Type B pancreatic cell (in vitro differentiated cells): ENCODE measurements at regions not wholly inside any gene's neighbourhood (a gene's known extent, or its start where the extent isn't known, plus 50 kb on each side); places are given as distances from the start of the nearest gene placed in this dataset.
A peak's percentile ranks its signal among the peaks of the same experiment; 100 is the strongest.

ENCODE experiments used
- DNase-seq: peaks from one replicate; pipeline ENCODE4 v3.0.0; 2021; ENCODE audit warnings: mixed read lengths; ENCODE audit not compliant: unreplicated experiment; ENCODE audit errors: extremely low spot score
- H3K27ac Mint-ChIP-seq: 2 replicates; pipeline ENCODE4 v1.8.0; 2021; ENCODE audit warnings: mild to moderate bottlenecking, mixed read lengths
- H3K27me3 Mint-ChIP-seq: 2 replicates; pipeline ENCODE4 v1.8.0; 2021; ENCODE audit warnings: mixed read lengths
- H3K36me3 Mint-ChIP-seq: 2 replicates; pipeline ENCODE4 v1.8.0; 2021; ENCODE audit warnings: mixed read lengths
- H3K4me1 Mint-ChIP-seq: one replicate; pipeline ENCODE4 v1.8.0; 2021; ENCODE audit warnings: mixed read lengths; ENCODE audit not compliant: unreplicated experiment
- H3K4me3 Mint-ChIP-seq: 2 replicates; pipeline ENCODE4 v1.8.0; 2021; ENCODE audit warnings: mild to moderate bottlenecking, mixed read lengths
- H3K9me3 Mint-ChIP-seq: 2 replicates; pipeline ENCODE4 v1.8.0; 2021; ENCODE audit warnings: mixed read lengths
- CTCF ChIP-seq: fragments of 200-600 bp; sonication (generic); conservative IDR thresholded peaks from 2 replicates; pipeline ENCODE4 v1.5.0; 2021; ENCODE audit warnings: antibody characterized with exemption, mild to moderate bottlenecking

GRCh38 chr10:130368761-130369560 lies 232.8 kb downstream of the GLRX3 start:
- no peaks in the 10 kb centered on the region for H3K36me3 Mint-ChIP-seq
- no peak for TF ChIP-seq CTCF
- H3K4me1 Mint-ChIP-seq, result no peaks in the 10 kb centered on the region
- peaks cover 26% of the 10 kb centered on the region for H3K27me3 Mint-ChIP-seq
- H3K4me3 Mint-ChIP-seq, result no peak overlapping the region
- H3K27ac Mint-ChIP-seq, result no peak overlapping the region
- peak; percentile 60 for DNase-seq
- no peaks in the 10 kb centered on the region for H3K9me3 Mint-ChIP-seq

- Mint-ChIP-seq H3K27me3 (peaks cover 20% of the 10 kb centered on the region), H3K27ac (no peak overlapping the region), H3K4me3 (no peak overlapping the region), H3K9me3 (no peaks in the 10 kb centered on the region), H3K4me1 (no peaks in the 10 kb centered on the region), H3K36me3 (no peaks in the 10 kb centered on the region)
- no peak for TF ChIP-seq CTCF
- DNase-seq, result peak; percentile 53
Observed at GRCh38 chr10:130369645-130370381, 233.6 kb downstream of the GLRX3 start.

- TF ChIP-seq CTCF, result no peak
- no peaks in the 10 kb centered on the region for H3K36me3 Mint-ChIP-seq
- DNase-seq, result no peak
- H3K4me3 Mint-ChIP-seq, result no peak overlapping the region
- peaks cover 14% of the 10 kb centered on the region for H3K27me3 Mint-ChIP-seq
- no peaks in the 10 kb centered on the region for H3K9me3 Mint-ChIP-seq
- no peaks in the 10 kb centered on the region for H3K4me1 Mint-ChIP-seq
- H3K27ac Mint-ChIP-seq, result no peak overlapping the region
Observed at GRCh38 chr10:130370721-130371120, 234.5 kb downstream of the GLRX3 start.

GRCh38 chr10:130371156-130371555 lies 235.0 kb downstream of the GLRX3 start:
- peaks cover 14% of the 10 kb centered on the region for H3K27me3 Mint-ChIP-seq
- no peaks in the 10 kb centered on the region for H3K4me1 Mint-ChIP-seq
- H3K36me3 Mint-ChIP-seq, result no peaks in the 10 kb centered on the region
- no peaks in the 10 kb centered on the region for H3K9me3 Mint-ChIP-seq
- no peak for TF ChIP-seq CTCF
- H3K27ac Mint-ChIP-seq, result no peak overlapping the region
- no peak overlapping the region for H3K4me3 Mint-ChIP-seq
- DNase-seq, result no peak

- Mint-ChIP-seq H3K9me3 (no peaks in the 10 kb centered on the region), H3K27ac (no peak overlapping the region), H3K36me3 (no peaks in the 10 kb centered on the region), H3K27me3 (peaks cover 14% of the 10 kb centered on the region), H3K4me1 (no peaks in the 10 kb centered on the region), H3K4me3 (no peak overlapping the region)
- TF ChIP-seq CTCF, result no peak
- no peak for DNase-seq
Observed at GRCh38 chr10:130371666-130372065, 235.5 kb downstream of the GLRX3 start.
